Hepatocyte (in vitro differentiated cells): ENCODE measurements at regions not wholly inside any gene's neighbourhood (a gene's known extent, or its start where the extent isn't known, plus 50 kb on each side); places are given as distances from the start of the nearest gene placed in this dataset.

Experiments
- EZH2 ChIP-seq: fragments of 200-600 bp; sonication (generic); IDR thresholded peaks from 2 replicates; pipeline ENCODE4 v1.6.1; 2016; ENCODE audit warnings: antibody characterized with exemption, mild to moderate bottlenecking, borderline replicate concordance
- EZH2phosphoT487 ChIP-seq: fragments of 200-600 bp; sonication (generic); IDR thresholded peaks from one replicate; pipeline ENCODE4 v1.6.1; 2018; ENCODE audit warnings: antibody characterized with exemption, mild to moderate bottlenecking, low read depth, moderate library complexity; ENCODE audit not compliant: unreplicated experiment, severe bottlenecking
- TF ChIP-seq, protein P1 (sequence below): fragments of 200-600 bp; sonication (generic); IDR thresholded peaks from 2 replicates; pipeline ENCODE4 v1.5.1; 2016; ENCODE audit warnings: antibody characterized with exemption, mild to moderate bottlenecking; ENCODE audit not compliant: poor library complexity

DNA sequence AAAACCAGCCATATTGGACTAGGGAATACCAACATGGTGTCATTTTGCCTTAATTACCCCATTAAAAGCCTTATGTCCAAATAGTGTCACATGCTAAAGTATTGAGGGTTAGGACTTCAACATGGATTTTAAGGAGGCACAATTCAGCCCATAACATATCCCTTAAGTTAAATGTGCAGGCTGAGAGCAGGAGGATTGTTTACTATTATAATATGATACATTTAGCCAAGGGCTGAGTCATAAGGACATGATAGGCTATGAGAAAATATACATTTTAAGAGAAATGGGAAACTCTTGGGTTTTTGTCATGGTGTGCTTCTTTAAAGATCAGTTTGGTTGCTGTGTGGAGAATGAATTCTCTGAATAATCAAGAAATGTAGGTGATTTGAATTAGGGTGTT, 136.8 kb downstream of the RDH14 start:
- TF ChIP-seq, protein P1, sequence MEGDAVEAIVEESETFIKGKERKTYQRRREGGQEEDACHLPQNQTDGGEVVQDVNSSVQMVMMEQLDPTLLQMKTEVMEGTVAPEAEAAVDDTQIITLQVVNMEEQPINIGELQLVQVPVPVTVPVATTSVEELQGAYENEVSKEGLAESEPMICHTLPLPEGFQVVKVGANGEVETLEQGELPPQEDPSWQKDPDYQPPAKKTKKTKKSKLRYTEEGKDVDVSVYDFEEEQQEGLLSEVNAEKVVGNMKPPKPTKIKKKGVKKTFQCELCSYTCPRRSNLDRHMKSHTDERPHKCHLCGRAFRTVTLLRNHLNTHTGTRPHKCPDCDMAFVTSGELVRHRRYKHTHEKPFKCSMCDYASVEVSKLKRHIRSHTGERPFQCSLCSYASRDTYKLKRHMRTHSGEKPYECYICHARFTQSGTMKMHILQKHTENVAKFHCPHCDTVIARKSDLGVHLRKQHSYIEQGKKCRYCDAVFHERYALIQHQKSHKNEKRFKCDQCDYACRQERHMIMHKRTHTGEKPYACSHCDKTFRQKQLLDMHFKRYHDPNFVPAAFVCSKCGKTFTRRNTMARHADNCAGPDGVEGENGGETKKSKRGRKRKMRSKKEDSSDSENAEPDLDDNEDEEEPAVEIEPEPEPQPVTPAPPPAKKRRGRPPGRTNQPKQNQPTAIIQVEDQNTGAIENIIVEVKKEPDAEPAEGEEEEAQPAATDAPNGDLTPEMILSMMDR, result no peak
- no peak for TF ChIP-seq EZH2phosphoT487
- TF ChIP-seq EZH2, result no peak
